ENCODE measurements at regions not wholly inside any gene's neighbourhood (a gene's known extent, or its start where the extent isn't known, plus 50 kb on each side); places are given as distances from the start of the nearest gene placed in this dataset.
"Not testable (repeated sequence)": the region's sequence is repeated elsewhere in the genome, so short reads cannot be mapped to it uniquely, and the experiment has no call there.

GRCh38 chr1:14142397-14143100, 442.6 kb downstream of the PRDM2 start:
- DNase-seq, result no peak

DNA sequence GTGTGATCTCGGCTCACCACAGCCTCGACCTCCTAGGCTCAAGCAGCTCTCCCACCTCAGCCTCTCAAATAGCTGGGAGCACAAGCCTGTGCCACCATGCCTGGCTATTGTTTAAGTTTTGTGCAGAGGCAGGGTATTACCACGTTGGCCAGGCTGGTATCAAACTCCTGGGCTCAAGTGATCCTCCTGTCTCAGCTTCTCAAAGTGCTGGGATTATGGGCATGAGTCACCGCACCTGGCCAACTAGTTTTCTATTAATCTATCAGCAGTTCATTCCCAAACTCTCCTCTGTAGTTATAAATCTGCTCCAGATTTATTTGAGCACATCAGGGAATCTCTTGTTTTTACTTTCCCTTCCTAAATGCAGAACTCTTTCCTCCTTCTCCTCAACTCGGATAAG, 443.8 kb downstream of the PRDM2 start:
- no peak for DNase-seq

DNA sequence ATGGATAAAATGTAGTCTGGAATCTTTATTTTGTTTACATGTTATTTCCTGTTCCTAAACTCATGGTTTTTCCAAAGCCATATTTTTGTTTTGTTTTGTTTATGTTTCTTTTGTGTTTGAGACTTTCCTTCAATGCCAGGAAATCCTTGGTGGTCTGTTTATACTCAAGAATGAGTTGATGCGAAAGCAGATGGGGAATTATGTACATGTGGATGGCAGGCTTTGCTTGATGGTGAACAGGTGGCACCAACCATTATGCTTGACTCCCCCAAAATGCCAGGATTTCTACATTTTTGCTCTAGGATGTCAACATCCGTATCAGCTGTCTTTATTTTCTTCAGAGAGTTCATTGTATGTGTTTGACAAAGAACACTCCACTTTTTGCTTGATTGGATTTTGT, 448.5 kb downstream of the PRDM2 start:
- DNase-seq, result no peak

- no peak for DNase-seq
These were observed 449.1 kb upstream of the KAZN start for GRCh38 chr1:14149431-14149830.

DNA sequence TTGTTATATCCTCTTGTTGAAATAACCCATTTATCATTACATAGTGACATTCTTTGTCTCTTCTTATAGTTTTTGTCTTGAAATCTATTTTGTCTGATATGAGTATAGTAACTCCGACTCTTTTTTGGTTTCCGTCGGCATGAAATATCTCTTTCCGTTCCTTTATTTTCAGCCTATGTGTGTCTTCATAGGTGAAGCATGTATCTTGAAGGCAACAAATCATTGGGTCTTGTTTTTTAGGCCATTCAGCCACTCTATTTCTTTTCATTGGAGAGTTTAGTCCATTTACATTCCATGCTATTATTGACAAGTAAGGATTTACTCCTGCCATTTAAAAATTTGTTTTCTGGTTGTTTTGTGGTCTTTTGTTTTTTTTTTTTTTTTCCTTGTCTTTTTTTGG, 441.9 kb upstream of the KAZN start:
- no peak for DNase-seq

DNA sequence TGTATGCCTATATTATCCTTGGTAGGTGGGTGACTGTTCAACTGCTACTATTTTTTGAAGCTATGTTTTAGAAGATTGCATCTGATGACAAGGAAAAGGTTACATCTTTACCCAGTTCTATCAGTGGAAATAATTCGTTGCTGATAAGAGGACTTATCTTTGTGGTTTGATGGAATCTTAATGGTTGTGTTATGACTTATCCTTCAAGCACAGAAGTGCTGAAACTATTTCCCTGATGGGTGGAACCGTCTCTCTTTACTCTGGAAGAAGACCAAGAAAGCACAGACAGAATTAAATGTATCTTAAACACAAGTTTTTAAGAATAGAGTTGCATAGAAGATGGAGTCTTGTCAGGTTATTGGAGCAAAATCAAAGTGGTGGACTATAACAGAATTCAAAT, 437.7 kb upstream of the KAZN start:
- DNase-seq, result no peak

- no peak for DNase-seq
These were observed 435.2 kb upstream of the KAZN start for GRCh38 chr1:14163246-14163645.

GRCh38 chr1:14165371-14165801, 433.1 kb upstream of the KAZN start:
- no peak for DNase-seq

DNA sequence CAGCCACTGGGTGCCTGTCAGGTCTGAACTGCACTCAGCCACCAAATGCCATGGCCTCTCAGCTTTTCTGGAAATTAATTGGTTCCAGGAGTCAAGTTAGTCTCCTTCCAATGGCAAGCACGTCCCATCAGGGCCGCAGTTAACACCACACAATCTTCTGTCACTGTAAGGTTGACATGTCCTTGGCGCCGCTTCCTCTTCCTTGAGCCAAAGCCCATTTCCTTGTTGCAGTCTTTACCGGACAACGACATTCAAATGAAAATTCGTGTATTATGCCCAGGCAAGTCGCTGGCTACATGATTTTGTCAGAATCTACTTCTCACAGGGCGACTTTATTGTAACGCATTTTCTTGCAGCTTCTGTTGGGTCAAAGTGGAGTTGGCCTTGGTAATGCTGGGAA, 430.6 kb upstream of the KAZN start:
- DNase-seq, result no peak

GRCh38 chr1:14168326-14169063, 430.0 kb upstream of the KAZN start:
- no peak for DNase-seq

DNA sequence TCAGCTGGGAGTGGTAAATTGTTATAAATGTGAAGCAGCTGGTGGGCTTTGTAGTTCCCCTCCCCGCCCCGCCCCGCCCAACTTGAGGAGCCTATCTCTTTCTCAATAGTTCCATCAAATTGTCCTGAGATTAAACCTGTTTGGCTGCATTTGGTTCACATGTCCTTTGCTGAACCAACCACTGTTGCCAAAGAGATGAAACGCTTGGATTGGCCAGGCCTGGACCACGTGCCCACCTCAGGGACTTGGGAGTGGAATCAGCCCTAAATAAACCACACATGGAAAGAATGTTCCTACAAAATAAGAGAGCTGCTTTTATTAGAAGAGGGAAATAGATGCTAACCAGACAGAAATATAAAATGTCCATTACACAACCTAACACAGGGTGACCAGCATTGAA, 424.9 kb upstream of the KAZN start:
- DNase-seq, result no peak

DNA sequence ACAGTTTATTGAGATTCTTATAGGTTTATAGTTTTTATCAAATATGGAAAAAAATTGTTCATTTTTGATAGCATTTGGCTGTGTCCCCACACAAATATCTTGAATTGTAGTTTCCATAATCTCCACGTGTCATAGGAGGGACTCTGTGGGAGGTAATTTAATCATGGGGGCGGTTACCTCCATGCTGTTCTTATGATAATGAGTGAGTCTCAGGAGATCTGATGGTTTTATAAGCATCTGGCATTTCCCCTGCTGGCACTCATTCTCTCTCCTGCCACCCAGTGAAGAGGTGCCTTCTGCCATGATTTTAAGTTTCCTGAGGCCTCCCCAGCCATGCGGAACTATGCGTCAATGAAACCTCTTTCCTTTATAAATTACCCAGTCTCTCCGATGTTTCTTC, 420.6 kb upstream of the KAZN start:
- DNase-seq, result not testable (repeated sequence)

DNA sequence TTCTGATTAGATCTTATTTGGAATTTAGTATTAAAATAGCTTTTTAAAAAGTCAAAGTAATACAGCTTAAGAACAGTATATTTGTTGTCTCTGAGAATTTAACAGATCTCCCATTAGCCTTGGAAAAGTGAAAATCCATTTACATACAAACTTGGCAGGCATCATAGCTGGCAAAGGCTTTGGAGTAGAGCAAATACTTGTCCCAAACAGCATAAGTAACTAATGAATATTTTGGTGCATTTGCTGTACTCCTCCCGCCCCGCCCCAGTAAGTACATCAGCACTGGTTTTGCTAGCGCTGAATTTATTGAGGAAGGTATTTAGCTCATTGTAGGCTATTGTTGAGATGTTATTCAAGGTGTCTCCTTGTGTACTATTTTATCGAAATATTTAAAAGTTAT, 417.7 kb upstream of the KAZN start:
- DNase-seq, result no peak

DNA sequence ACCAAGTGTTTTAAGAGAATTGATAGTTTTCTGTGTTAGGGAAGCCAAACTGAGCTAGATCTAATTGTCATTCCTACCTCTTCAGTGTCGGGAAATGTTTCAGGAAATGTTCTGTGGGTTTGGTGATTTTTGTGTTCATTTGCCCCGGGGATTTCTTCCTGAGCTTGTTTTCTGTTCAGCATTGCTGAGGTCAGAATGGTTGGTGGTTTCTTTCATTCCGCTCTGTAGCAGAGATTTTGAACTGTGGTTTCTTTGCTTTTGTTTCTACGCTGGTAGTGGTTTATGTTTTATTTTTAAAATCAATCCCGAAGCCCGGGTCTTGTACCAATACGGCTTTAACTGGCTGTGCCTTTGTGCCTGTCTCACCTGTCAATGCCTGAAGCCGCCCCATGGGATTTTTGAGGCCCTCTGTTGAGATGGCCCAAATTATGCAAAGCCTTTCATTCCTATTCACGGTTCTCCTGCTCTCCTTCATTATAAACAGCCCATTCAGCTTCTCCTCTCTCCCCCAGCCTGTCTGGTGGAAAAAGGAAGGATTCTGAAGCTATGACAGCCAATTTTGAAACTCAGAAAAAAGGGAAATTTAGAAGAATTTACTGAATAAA, 417.2 kb upstream of the KAZN start:
- no peak for DNase-seq

DNA sequence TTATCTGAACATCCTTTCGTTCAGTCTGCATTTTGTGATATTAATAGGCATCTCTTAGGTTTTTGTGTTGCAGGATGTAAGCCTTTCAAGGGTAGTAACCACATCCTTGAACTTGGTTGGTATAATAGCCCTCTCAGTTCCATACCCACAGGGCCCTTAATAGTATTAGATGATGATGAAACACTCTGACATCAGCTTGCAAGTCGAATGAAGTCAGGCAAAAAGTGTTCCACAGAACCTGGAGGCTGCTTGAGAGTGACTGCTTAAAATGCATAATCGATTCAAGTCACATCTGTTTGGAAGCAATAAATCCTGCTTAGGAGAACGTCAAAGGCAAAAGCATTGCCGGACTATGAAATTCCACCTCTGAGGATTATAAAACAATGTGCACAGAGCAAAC, 415.6 kb upstream of the KAZN start:
- no peak for DNase-seq

DNA sequence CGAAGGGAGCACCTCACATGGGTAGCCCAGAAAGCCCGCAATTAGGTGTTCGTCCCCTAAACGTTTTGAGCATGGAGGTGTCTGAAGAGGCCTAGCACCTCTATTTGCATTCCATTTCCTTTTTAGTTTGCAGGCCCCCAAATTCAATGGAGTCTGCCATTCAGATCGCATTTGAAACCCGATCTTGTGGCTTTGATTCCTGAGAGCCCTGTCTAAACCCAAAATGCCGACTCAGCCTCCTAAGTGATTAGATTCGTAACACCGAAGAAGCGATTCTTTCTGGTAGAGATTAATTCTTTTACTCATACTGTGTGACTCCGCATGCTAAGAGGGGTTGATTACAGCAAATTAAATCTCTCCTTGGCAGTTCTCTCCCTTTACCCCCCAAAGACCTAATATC, 415.2 kb upstream of the KAZN start:
- no peak for DNase-seq

GRCh38 chr1:14184454-14184853, 414.0 kb upstream of the KAZN start:
- DNase-seq, result no peak

GRCh38 chr1:14189381-14189780, 409.1 kb upstream of the KAZN start:
- no peak for DNase-seq

- DNase-seq, result no peak
These were observed 408.0 kb upstream of the KAZN start for GRCh38 chr1:14190508-14190907.

DNA sequence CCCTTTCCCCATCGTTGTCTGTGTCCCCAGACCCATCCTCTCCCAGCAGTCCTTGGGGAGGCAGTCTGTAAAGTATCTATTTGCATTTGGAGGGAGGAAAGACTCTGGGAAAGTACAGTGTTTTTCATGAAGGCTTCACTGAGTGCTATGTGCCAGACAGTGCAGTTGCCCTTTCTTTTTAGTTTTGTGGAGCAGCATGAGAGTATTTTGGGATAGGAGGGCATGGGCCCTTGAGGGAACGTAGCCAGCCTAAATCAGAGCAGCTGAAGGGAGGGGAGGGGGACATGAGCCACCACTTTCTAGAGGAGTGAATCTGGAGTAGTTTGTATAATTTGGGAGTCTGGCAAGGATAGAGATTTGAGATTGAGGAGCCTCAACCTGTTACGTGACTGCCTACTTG, 404.0 kb upstream of the KAZN start:
- DNase-seq, result no peak

DNA sequence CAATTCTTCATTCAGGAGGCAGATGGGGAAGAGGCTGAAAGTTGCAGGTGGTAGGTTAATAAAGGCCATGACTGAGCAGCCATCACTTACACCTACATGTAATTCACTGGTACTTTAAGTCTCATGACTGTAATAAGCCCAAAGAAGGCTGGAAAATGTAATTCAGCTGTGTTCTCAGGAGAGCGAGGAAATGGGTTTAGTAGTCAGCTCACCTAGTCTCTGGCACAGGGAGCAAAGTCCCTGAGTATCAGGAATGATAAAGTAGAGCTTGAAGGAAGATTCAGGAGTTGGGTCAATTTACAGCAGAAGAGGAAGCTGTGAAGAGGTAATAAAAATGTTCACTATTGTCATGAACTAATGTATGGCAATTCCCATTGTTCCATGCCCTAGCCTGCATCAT, 393.4 kb upstream of the KAZN start:
- no peak for DNase-seq

- DNase-seq, result no peak
These were observed 383.3 kb upstream of the KAZN start for GRCh38 chr1:14215151-14215550.

GRCh38 chr1:14217384-14217783, 381.1 kb upstream of the KAZN start:
- DNase-seq, result no peak

DNA sequence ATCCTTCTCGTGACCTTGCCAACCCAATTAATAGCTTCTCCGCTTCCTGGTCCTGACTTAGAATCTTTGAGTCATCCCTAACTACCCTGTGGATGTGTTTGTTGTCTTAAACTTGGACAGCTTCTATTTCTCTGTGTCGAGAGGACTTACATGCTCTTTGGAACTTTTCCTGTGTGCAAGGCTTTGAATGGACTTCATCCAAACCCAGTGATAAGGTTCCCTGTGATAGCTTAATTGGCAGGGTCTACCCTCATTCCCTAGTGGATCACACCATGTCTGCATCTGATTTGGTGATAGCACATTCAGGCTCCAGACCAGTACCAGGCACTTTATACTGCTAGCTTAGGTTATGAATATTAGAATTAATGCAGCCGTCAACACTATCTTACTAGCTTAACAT, 378.2 kb upstream of the KAZN start:
- DNase-seq, result no peak
